ENCODE measurements at regions not wholly inside any gene's neighbourhood (a gene's known extent, or its start where the extent isn't known, plus 50 kb on each side); places are given as distances from the start of the nearest gene placed in this dataset.
"Not testable (repeated sequence)": the region's sequence is repeated elsewhere in the genome, so short reads cannot be mapped to it uniquely, and the experiment has no call there.

- no peak for DNase-seq (ENCODE audit: missing footprints)
- intact Hi-C loops (cut with DNase I), result no loop called here
- no peak for ATAC-seq
Observed at GRCh38 chr15:77834276-77834990, 201.7 kb upstream of the LINGO1 start.

DNA sequence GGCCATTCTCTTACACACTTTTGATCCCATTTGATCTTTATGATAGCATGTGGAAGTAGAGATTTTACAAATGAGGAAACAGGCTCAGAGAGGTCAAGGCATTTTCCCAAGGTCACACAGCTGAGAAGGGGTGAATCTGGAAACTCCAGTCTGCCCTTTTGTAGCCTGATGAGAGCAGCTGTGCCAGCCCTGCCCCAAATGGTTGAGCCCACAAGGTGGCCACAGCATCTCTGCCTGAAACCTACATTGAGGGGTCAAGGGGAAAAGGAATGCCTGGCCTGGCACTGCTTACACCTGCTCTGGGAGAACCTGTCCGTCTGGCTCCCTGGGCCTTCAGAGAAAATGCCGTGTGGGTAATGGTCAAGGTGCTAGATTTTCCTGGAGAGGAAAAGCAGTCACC lies 200.2 kb upstream of the LINGO1 start:
- DNase-seq (ENCODE audit: missing footprints), result no peak
- intact Hi-C loops (cut with DNase I), result no loop called here

GRCh38 chr15:77831986-77832385 lies 199.3 kb upstream of the LINGO1 start:
- no peak for DNase-seq (ENCODE audit: missing footprints)
- ATAC-seq, result no peak
- intact Hi-C loops (cut with DNase I), result no loop called here

More for the DNA sequence above, 200.2 kb upstream of the LINGO1 start:
- ATAC-seq, result no peak

GRCh38 chr15:77830051-77830468 lies 197.3 kb upstream of the LINGO1 start:
- no peak for ATAC-seq
- intact Hi-C loops (cut with DNase I), result no loop called here
- DNase-seq (ENCODE audit: missing footprints), result no peak

DNA sequence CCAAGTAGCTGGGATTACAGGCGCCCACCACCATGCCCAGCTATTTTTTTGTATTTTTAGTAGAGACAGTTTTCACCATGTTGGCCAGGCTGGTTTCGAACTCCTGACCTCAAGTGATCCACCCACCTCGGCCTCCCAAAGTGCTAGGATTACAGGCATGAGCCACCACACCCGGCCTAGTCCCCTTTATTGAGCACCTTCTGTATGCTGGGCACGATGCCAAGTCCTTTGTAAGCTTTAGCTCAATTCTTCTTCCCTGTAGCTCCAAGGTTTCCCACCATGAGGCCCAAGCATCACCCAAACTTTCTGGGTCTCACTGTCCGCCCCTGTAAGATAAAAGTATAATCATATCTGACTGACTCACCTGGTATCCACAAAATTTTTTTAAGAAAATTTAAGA lies 196.6 kb upstream of the LINGO1 start:
- intact Hi-C loops (cut with DNase I); ATAC-seq: not testable (repeated sequence)
- DNase-seq (ENCODE audit: missing footprints), result peak; percentile 28

- ATAC-seq (no peak), DNase-seq (ENCODE audit: missing footprints) (peak; percentile 32)
- intact Hi-C loops (cut with DNase I), result no loop called here
Observed at GRCh38 chr15:77827860-77828259, 195.1 kb upstream of the LINGO1 start.

DNA sequence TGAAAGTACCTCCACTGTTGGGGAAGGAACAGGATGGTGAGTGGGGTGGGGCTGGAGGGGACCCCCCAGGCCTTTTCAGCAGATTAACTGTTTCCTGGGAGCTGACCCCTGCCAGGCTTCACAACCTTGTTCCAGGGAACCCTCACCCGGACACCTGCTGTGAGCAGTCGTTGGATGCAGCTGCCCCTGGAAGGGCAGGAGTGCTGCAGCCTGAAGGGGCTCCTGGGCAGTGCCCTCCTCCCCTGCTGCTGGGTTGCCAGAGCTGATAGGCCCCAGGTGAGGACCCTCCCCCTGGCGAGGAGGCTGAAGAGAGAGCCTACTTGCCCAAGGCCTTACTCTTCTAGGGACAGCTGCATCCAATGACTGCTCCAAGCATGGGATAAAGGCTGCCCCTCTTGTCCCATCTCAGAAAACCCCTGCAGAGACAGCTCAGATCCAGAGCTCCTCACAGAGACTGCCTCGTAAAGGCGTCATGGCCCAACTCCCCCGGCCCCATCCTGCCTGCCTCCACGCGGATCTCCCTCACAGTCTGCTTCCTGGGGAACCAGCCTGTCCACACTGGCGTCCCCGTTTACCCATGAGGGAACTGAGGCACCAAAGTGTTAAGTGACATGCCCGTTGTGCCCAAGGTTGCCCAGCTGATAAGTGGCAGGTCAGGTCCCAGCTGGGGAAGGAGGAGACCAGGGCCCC lies 193.4 kb upstream of the LINGO1 start:
- intact Hi-C loops (cut with DNase I), result no loop called here
- ATAC-seq (no peak), DNase-seq (ENCODE audit: missing footprints) (peak; percentile 33)

GRCh38 chr15:77825546-77825945 lies 192.8 kb upstream of the LINGO1 start:
- no peak for ATAC-seq
- intact Hi-C loops (cut with DNase I), result no loop called here
- DNase-seq (ENCODE audit: missing footprints), result peak; percentile 55

- intact Hi-C loops (cut with DNase I), result no loop called here
- ATAC-seq (no peak), DNase-seq (ENCODE audit: missing footprints) (no peak)
Observed at GRCh38 chr15:77825252-77825542, 192.5 kb upstream of the LINGO1 start.

DNA sequence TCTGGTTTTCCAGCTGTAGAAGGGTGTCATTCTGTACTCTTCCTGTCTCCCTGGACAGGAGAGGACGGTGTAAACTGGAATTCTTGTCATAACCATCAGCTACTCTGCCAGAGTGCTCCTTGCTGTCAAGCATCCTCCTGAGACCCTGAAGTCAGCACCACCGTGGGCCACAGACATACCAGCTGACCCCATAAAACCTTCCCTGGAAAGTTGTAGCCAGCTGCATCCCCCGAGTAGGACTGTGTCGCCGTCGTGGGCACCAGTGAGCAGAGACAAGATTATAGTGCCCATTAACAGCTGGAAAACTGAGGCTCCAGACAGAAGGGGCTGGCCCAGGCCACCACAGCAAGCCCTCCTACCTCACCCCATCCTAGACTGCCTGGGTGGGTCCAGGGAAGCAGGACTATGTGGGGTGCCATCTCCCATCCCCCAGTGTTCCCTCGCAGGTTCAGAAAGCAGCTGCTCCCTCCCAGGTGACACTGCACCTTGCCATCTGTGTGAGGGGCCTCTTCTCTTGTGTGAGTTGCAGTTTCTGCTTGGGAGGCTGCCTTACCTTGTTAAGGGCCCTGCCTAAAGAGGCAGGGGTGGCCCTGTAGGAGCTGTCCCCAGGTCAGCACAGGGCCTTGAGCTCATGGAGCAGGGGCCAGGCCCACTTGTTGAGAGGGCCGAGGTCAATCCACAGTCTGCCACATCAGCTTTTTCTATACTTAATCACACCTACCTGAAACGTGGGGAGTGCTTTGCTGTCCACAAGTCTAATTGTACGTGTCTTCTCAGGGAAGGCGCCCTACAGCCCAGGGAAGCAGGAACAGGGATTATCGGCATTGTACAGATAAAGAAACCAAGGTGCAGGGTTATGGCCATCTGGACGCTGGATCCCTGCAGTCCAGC lies 191.9 kb upstream of the LINGO1 start:
- intact Hi-C loops (cut with DNase I), result no loop called here
- peak; percentile 37 for DNase-seq (ENCODE audit: missing footprints)

GRCh38 chr15:77823736-77824135 lies 191.0 kb upstream of the LINGO1 start:
- ATAC-seq (no peak), DNase-seq (ENCODE audit: missing footprints) (peak; percentile 39)
- intact Hi-C loops (cut with DNase I), result no loop called here

More for the DNA sequence above, 191.9 kb upstream of the LINGO1 start:
- no peak for ATAC-seq

DNA sequence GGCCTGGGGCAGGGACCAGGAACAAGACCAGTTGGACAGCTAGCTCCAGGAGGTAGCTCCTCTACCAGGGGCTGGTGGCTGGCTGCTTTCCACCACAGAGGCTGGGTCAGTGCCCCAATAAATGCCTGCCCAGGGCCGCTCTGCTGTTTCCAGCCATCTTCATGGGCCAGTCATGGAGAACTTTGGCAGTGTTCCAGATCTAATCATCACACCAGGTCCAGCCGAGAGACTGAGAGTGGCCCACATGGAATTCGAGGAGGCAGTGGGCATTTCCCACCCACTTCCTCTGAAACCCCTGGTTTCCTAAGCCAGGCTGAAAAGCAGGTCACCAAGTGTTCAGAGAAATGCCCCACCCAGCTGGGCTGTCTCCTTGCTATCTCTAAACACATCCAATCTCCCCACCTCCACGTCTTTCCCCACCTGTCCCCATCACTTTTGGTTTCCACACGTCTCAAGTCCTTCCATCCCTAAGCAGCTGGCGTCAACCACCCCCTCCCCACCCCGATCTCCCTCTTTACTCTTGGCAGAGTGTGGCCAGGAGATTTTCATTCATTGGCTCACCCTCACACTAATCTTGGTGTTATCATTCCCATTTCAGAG lies 190.0 kb upstream of the LINGO1 start:
- DNase-seq (ENCODE audit: missing footprints) (peak; percentile 4), ATAC-seq (no peak)
- intact Hi-C loops (cut with DNase I), result no loop called here

GRCh38 chr15:77821959-77822256 lies 189.2 kb upstream of the LINGO1 start:
- peak; percentile 31 for DNase-seq (ENCODE audit: missing footprints)

GRCh38 chr15:77821188-77821958 lies 188.7 kb upstream of the LINGO1 start:
- intact Hi-C loops (cut with DNase I), result loop anchor here (1.0 kb wide), 1 partner anchor 188 kb away; no protein-coding TSS in a partner anchor
- ATAC-seq, result peak; percentile 72
- DNase-seq (ENCODE audit: missing footprints), result peak; percentile 70

More at GRCh38 chr15:77821959-77822256, 189.2 kb upstream of the LINGO1 start:
- no peak for ATAC-seq
- intact Hi-C loops (cut with DNase I), result loop anchor here (1.0 kb wide), 1 partner anchor 189 kb away; no protein-coding TSS in a partner anchor

- DNase-seq (ENCODE audit: missing footprints) (peak; percentile 53), ATAC-seq (no peak)
- intact Hi-C loops (cut with DNase I), result no loop called here
Observed at GRCh38 chr15:77819851-77820728, 187.4 kb upstream of the LINGO1 start.

GRCh38 chr15:77819048-77819850 lies 186.5 kb upstream of the LINGO1 start:
- peak; percentile 39 for DNase-seq (ENCODE audit: missing footprints)
- intact Hi-C loops (cut with DNase I), result no loop called here

More at GRCh38 chr15:77819048-77819850, 186.5 kb upstream of the LINGO1 start:
- ATAC-seq, result no peak

Measured in Right ventricle myocardium inferior (tissue), 1 donor.